ENCODE measurements at regions not wholly inside any gene's neighbourhood (a gene's known extent, or its start where the extent isn't known, plus 50 kb on each side); places are given as distances from the start of the nearest gene placed in this dataset.

GRCh38 chr5:66306105-66306843 lies 162.2 kb downstream of the SREK1 start:
- peak in 1 of 4 donors; percentile 58 for DNase-seq (ENCODE audit: low read depth in 4 of 4, low spot score in 2 of 4)

GRCh38 chr5:66306844-66307315 lies 162.8 kb downstream of the SREK1 start:
- no peak for DNase-seq (ENCODE audit: low read depth in 4 of 4, low spot score in 2 of 4)

- DNase-seq (ENCODE audit: low read depth in 4 of 4, low spot score in 2 of 4): peak in 3 of 4 donors; percentile 42 to 70 (median 58)
Observed at GRCh38 chr5:66307647-66308241, 163.6 kb downstream of the SREK1 start.

GRCh38 chr5:66312266-66312665 lies 168.2 kb downstream of the SREK1 start:
- no peak for DNase-seq (ENCODE audit: low read depth in 4 of 4, low spot score in 2 of 4)

GRCh38 chr5:66315784-66316183 lies 171.7 kb downstream of the SREK1 start:
- DNase-seq (ENCODE audit: low read depth in 4 of 4, low spot score in 2 of 4): no peak

- no peak for DNase-seq (ENCODE audit: low read depth in 4 of 4, low spot score in 2 of 4)
Observed at GRCh38 chr5:66322786-66323528, 178.9 kb downstream of the SREK1 start.

- no peak for DNase-seq (ENCODE audit: low read depth in 4 of 4, low spot score in 2 of 4)
Observed at GRCh38 chr5:66323529-66323895, 179.4 kb downstream of the SREK1 start.

GRCh38 chr5:66324357-66324756 lies 180.3 kb downstream of the SREK1 start:
- DNase-seq (ENCODE audit: low read depth in 4 of 4, low spot score in 2 of 4): no peak

GRCh38 chr5:66326276-66326675 lies 182.2 kb downstream of the SREK1 start:
- DNase-seq (ENCODE audit: low read depth in 4 of 4, low spot score in 2 of 4): no peak

- DNase-seq (ENCODE audit: low read depth in 4 of 4, low spot score in 2 of 4): no peak
Observed at GRCh38 chr5:66327008-66327407, 182.9 kb downstream of the SREK1 start.

GRCh38 chr5:66329078-66329477 lies 185.0 kb downstream of the SREK1 start:
- DNase-seq (ENCODE audit: low read depth in 4 of 4, low spot score in 2 of 4): no peak

GRCh38 chr5:66333192-66333591 lies 189.1 kb downstream of the SREK1 start:
- DNase-seq (ENCODE audit: low read depth in 4 of 4, low spot score in 2 of 4): no peak

GRCh38 chr5:66337626-66338226 lies 193.6 kb downstream of the SREK1 start:
- DNase-seq (ENCODE audit: low read depth in 4 of 4, low spot score in 2 of 4): peak in 1 of 4 donors; percentile 29

- DNase-seq (ENCODE audit: low read depth in 4 of 4, low spot score in 2 of 4): no peak
Observed at GRCh38 chr5:66338828-66339227, 194.7 kb downstream of the SREK1 start.

- DNase-seq (ENCODE audit: low read depth in 4 of 4, low spot score in 2 of 4): no peak
Observed at GRCh38 chr5:66339896-66340295, 195.8 kb downstream of the SREK1 start.

GRCh38 chr5:66340786-66341185 lies 196.7 kb downstream of the SREK1 start:
- no peak for DNase-seq (ENCODE audit: low read depth in 4 of 4, low spot score in 2 of 4)

GRCh38 chr5:66342341-66342880 lies 198.3 kb downstream of the SREK1 start:
- DNase-seq (ENCODE audit: low read depth in 4 of 4, low spot score in 2 of 4): no peak

GRCh38 chr5:66343370-66344071 lies 199.4 kb downstream of the SREK1 start:
- no peak for DNase-seq (ENCODE audit: low read depth in 4 of 4, low spot score in 2 of 4)

GRCh38 chr5:66344544-66344943 lies 200.4 kb downstream of the SREK1 start:
- no peak for DNase-seq (ENCODE audit: low read depth in 4 of 4, low spot score in 2 of 4)

GRCh38 chr5:66345281-66345680 lies 201.2 kb downstream of the SREK1 start:
- no peak for DNase-seq (ENCODE audit: low read depth in 4 of 4, low spot score in 2 of 4)

All from left renal cortex interstitium (tissue), 4 donors.